Left kidney (tissue), 1 donor: ENCODE measurements at regions not wholly inside any gene's neighbourhood (a gene's known extent, or its start where the extent isn't known, plus 50 kb on each side); places are given as distances from the start of the nearest gene placed in this dataset.

Source experiments
- DNase-seq: peaks from one replicate; pipeline ENCODE4 v3.0.0-alpha.2; 2013

GRCh38 chr18:10226971-10227370, 227.5 kb upstream of the APCDD1 start:
- DNase-seq = no peak

- DNase-seq = no peak
Measured at GRCh38 chr18:10228326-10228725, 226.1 kb upstream of the APCDD1 start.

- DNase-seq = no peak
Measured at GRCh38 chr18:10229458-10229857, 225.0 kb upstream of the APCDD1 start.

- DNase-seq = no peak
Measured at GRCh38 chr18:10230072-10230471, 224.4 kb upstream of the APCDD1 start.

- no peak for DNase-seq
Measured at GRCh38 chr18:10231220-10231619, 223.2 kb upstream of the APCDD1 start.

GRCh38 chr18:10232062-10232461, 222.4 kb upstream of the APCDD1 start:
- DNase-seq = no peak

- no peak for DNase-seq
Measured at GRCh38 chr18:10233082-10233875, 221.2 kb upstream of the APCDD1 start.

GRCh38 chr18:10234281-10234680, 220.2 kb upstream of the APCDD1 start:
- no peak for DNase-seq

- DNase-seq = no peak
Measured at GRCh38 chr18:10234912-10235660, 219.3 kb upstream of the APCDD1 start.

GRCh38 chr18:10235661-10235952, 218.8 kb upstream of the APCDD1 start:
- no peak for DNase-seq

GRCh38 chr18:10239103-10239502, 215.3 kb upstream of the APCDD1 start:
- DNase-seq = no peak

- DNase-seq = no peak
Measured at GRCh38 chr18:10239991-10240634, 214.3 kb upstream of the APCDD1 start.

- no peak for DNase-seq
Measured at GRCh38 chr18:10240973-10241372, 213.5 kb upstream of the APCDD1 start.

GRCh38 chr18:10241579-10241978, 212.9 kb upstream of the APCDD1 start:
- no peak for DNase-seq

- no peak for DNase-seq
Measured at GRCh38 chr18:10242936-10243680, 211.3 kb upstream of the APCDD1 start.

- DNase-seq = no peak
Measured at GRCh38 chr18:10244341-10244740, 210.1 kb upstream of the APCDD1 start.

- no peak for DNase-seq
Measured at GRCh38 chr18:10245031-10245845, 209.2 kb upstream of the APCDD1 start.

- DNase-seq = no peak
Measured at GRCh38 chr18:10245846-10246175, 208.6 kb upstream of the APCDD1 start.

GRCh38 chr18:10247021-10247741, 207.3 kb upstream of the APCDD1 start:
- no peak for DNase-seq

GRCh38 chr18:10247742-10248082, 206.7 kb upstream of the APCDD1 start:
- DNase-seq = no peak

GRCh38 chr18:10248738-10249137, 205.7 kb upstream of the APCDD1 start:
- DNase-seq = no peak
